ENCODE measurements at regions not wholly inside any gene's neighbourhood (a gene's known extent, or its start where the extent isn't known, plus 50 kb on each side); places are given as distances from the start of the nearest gene placed in this dataset.

- no peak for DNase-seq (ENCODE audit: low spot score)
- in situ Hi-C loops (cut with HindIII; ENCODE audit: low sequenced_read_pairs): no loop called here
Observed at GRCh38 chr7:132635127-132635526, 58.9 kb upstream of the PLXNA4 start.

GRCh38 chr7:132630834-132631233 is 54.6 kb upstream of the PLXNA4 start:
- in situ Hi-C loops (cut with HindIII; ENCODE audit: low sequenced_read_pairs): no loop called here

More at GRCh38 chr7:132630834-132631233, 54.6 kb upstream of the PLXNA4 start:
- no peak for DNase-seq (ENCODE audit: low spot score)
